HCT116 (cell line): ENCODE measurements at regions not wholly inside any gene's neighbourhood (a gene's known extent, or its start where the extent isn't known, plus 50 kb on each side); places are given as distances from the start of the nearest gene placed in this dataset.

Experiments used
- ATAC-seq: fragments of 200-7000 bp; cut with Tn5 transposase; 2 replicates; pipeline ENCODE4 v1.9.1; 2020; ENCODE audit warnings: mild to moderate bottlenecking, moderate library complexity
- BruUV-seq: library from RNA; stranded (reverse); fragments of 400-500 nt; replicated peaks from 2 replicates; lab custom pipeline; 2021; lab: Mats Ljungman, UMichigan
- CTCF ChIA-PET: fragments of 300-600 bp; sonication (Branson Sonifier 250); formaldehyde crosslinking; loops from one replicate; lab custom pipeline; 2021; ENCODE audit warnings: antibody characterized with exemption; lab: Charles Lee
- POLR2A ChIA-PET: fragments of 300-600, 350-600 bp; sonication (Branson Sonifier 250); formaldehyde crosslinking; loops from one replicate; lab custom pipeline; 2021; ENCODE audit warnings: antibody characterized with exemption; lab: Charles Lee
- RAD21 ChIA-PET, 2 experiments: fragments of 300-600 bp; sonication (Branson Sonifier 250); formaldehyde crosslinking; loops; one replicate each; lab custom pipeline; 2023; ENCODE audit warnings: low total read pairs in 2 of 2; ENCODE audit not compliant: uncharacterized antibody in 2 of 2, unreplicated experiment in 2 of 2, low non-redundant PET in 1 of 2; lab: Charles Lee
- DNase-seq: peaks from one replicate; pipeline ENCODE4 v3.0.0-alpha.2; 2010; ENCODE audit warnings: low read depth, low spot score
- H2AFZ ChIP-seq: fragments of 200-600 bp; shearing (Covaris generic), sonication (generic); 2 replicates; pipeline ENCODE4 v1.6.1; 2017; ENCODE audit warnings: low read depth, mixed run types, mixed read lengths, antibody characterized with exemption, low read length; ENCODE audit not compliant: poor library complexity, severe bottlenecking
- H3K27ac ChIP-seq: 2 replicates; pipeline ENCODE4 v1.5.1; 2012; ENCODE audit warnings: low read depth, low read length
- H3K27me3 ChIP-seq: fragments of 200-600 bp; sonication (generic); 2 replicates; pipeline ENCODE4 v1.6.1; 2016; ENCODE audit warnings: mixed run types, low read length, mixed read lengths; ENCODE audit not compliant: insufficient read depth
- H3K36me3 ChIP-seq, 2 experiments: fragments of 200-500 bp in 1 of 2; fragments of 200-600 bp in 1 of 2; sonication (Bioruptor generic) in 1 of 2; sonication (generic) in 1 of 2; 2 replicates each; pipeline versions ENCODE4 v1.5.1 to v1.6.1; 2014 to 2016; ENCODE audit warnings: low read length in 2 of 2, inconsistent platforms in 1 of 2, mixed read lengths in 1 of 2, mixed run types in 1 of 2; ENCODE audit not compliant: insufficient read depth in 2 of 2, control insufficient read depth in 1 of 2
- H3K4me1 ChIP-seq, 2 experiments: fragments of 200-600 bp in 1 of 2; sonication (generic) in 1 of 2; 2 replicates each; pipeline versions ENCODE4 v1.5.1 to v1.6.1; 2012 to 2017; ENCODE audit warnings: low read length in 2 of 2, inconsistent platforms in 1 of 2, mild to moderate bottlenecking in 1 of 2, mixed read lengths in 1 of 2, mixed run types in 1 of 2, moderate library complexity in 1 of 2; ENCODE audit not compliant: insufficient read depth in 2 of 2, control insufficient read depth in 1 of 2
- H3K4me2 ChIP-seq: fragments of 200-600 bp; sonication (generic); 2 replicates; pipeline ENCODE4 v1.6.1; 2017; ENCODE audit warnings: mixed run types, low read length, mixed read lengths
- H3K4me3 ChIP-seq, 2 experiments: fragments of 200-600 bp in 1 of 2; sonication (generic) in 1 of 2; replicated peaks in 1 of 2; 2 replicates each; pipeline ENCODE4 v1.5.1; 2011 to 2016; ENCODE audit warnings: low read length in 2 of 2, control low read depth in 1 of 2, low read depth in 1 of 2, mild to moderate bottlenecking in 1 of 2, mixed read lengths in 1 of 2, mixed run types in 1 of 2
- H3K79me2 ChIP-seq: fragments of 200-600 bp; sonication (generic); 2 replicates; pipeline ENCODE4 v1.6.1; 2017; ENCODE audit warnings: mild to moderate bottlenecking, mixed run types, low read length, moderate library complexity, mixed read lengths; ENCODE audit not compliant: insufficient read depth
- H3K9ac ChIP-seq: fragments of 200-600 bp; sonication (generic); 2 replicates; pipeline ENCODE4 v1.6.1; 2016; ENCODE audit warnings: low read length, mixed read lengths
- H3K9me2 ChIP-seq: fragments of 200-600 bp; sonication (generic), shearing (Covaris generic); 2 replicates; pipeline ENCODE4 v1.6.1; 2017; ENCODE audit warnings: mixed run types, mild to moderate bottlenecking, moderate library complexity; ENCODE audit not compliant: insufficient read depth
- H3K9me3 ChIP-seq, 2 experiments: fragments of 200-500 bp in 1 of 2; fragments of 200-600 bp in 1 of 2; sonication (Bioruptor generic) in 1 of 2; sonication (generic) in 1 of 2; 2 replicates each; pipeline ENCODE4 v1.6.1; 2014 to 2017; ENCODE audit warnings: low read length in 2 of 2, mixed read lengths in 2 of 2, inconsistent platforms in 1 of 2, low read depth in 1 of 2, mild to moderate bottlenecking in 1 of 2, mixed run types in 1 of 2, moderate library complexity in 1 of 2; ENCODE audit not compliant: control insufficient read depth in 1 of 2, insufficient read depth in 1 of 2
- H4K20me1 ChIP-seq: fragments of 200-600 bp; sonication (generic), shearing (Covaris generic); 2 replicates; pipeline ENCODE4 v1.6.1; 2017; ENCODE audit warnings: mixed run types, mild to moderate bottlenecking, moderate library complexity; ENCODE audit not compliant: insufficient read depth
- CEBPB ChIP-seq: IDR thresholded peaks from 2 replicates; pipeline ENCODE4 v1.6.1; 2012; ENCODE audit warnings: low read depth
- ELF1 ChIP-seq: IDR thresholded peaks from 2 replicates; pipeline ENCODE4 v1.6.1; 2012; ENCODE audit warnings: low read depth, borderline replicate concordance
- EZH2phosphoT487 ChIP-seq: fragments of 200-600 bp; IDR thresholded peaks from 2 replicates; pipeline ENCODE4 v1.6.1; 2018; ENCODE audit warnings: antibody characterized with exemption, borderline replicate concordance
- JUND ChIP-seq: IDR thresholded peaks from 2 replicates; pipeline ENCODE4 v1.6.1; 2012
- POLR2A ChIP-seq: IDR thresholded peaks from 2 replicates; pipeline ENCODE4 v1.7.0; 2011; ENCODE audit warnings: borderline replicate concordance; ENCODE audit not compliant: insufficient read depth, insufficient read length; ENCODE audit errors: extremely low read depth
- SIN3A ChIP-seq: IDR thresholded peaks from 2 replicates; pipeline ENCODE4 v1.6.1; 2012; ENCODE audit warnings: low read depth
- SRF ChIP-seq: IDR thresholded peaks from 2 replicates; pipeline ENCODE4 v1.6.1; 2012; ENCODE audit warnings: low read depth
- ZFX ChIP-seq: fragments of 450-650 bp; IDR thresholded peaks from 2 replicates; pipeline ENCODE4 v1.6.1; 2017
- intact Hi-C: fragments of 100-400 bp; cut with micrococcal nuclease; formaldehyde crosslinking; loops from 2 replicates; pipeline ENCODE4 v1.10.0; 2022
- TF ChIP-seq, protein P1 (sequence below): IDR thresholded peaks from 2 replicates; pipeline ENCODE4 v1.6.1; 2012
- TF ChIP-seq, protein P2 (sequence below): IDR thresholded peaks from 2 replicates; pipeline ENCODE4 v1.6.1; 2012; ENCODE audit warnings: low read depth

DNA sequence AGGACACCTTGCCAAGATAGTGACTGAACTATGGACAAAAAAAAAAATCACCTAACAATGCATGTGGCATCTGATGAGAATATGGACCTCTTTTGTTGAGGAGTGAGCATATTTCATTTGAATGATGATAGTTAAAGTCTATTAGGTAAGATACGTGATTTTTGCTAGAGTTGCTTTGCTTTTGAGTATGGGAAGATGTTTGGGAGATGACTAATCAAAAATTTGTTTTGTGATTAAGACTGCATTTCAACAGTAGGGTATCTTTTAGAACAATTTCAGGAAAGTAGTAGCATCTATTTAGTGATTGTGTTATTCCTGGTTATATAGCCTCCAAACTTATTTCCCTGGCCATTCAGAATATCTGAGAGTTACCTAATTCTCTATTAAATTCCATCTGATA lies 878.6 kb upstream of the CITED2 start:
- H3K36me3 ChIP-seq: no peaks in the 10 kb centered on the region
- no peak for DNase-seq
- H3K4me1 ChIP-seq: no peaks in the 10 kb centered on the region
- RAD21 ChIA-PET: no interaction called here
- H3K27me3 ChIP-seq: no peaks in the 10 kb centered on the region
- H3K79me2 ChIP-seq: no peaks in the 10 kb centered on the region
- H3K4me2 ChIP-seq: no peak overlapping the region
- no peak overlapping the region for H2AFZ ChIP-seq
- ATAC-seq: no peak
- CTCF ChIA-PET: no interaction called here
- BruUV-seq: no TSS peak
- no peaks in the 10 kb centered on the region for H3K9me3 ChIP-seq
- TF ChIP-seq, protein P1, sequence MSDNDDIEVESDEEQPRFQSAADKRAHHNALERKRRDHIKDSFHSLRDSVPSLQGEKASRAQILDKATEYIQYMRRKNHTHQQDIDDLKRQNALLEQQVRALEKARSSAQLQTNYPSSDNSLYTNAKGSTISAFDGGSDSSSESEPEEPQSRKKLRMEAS: no peak
- TF ChIP-seq, protein P2, sequence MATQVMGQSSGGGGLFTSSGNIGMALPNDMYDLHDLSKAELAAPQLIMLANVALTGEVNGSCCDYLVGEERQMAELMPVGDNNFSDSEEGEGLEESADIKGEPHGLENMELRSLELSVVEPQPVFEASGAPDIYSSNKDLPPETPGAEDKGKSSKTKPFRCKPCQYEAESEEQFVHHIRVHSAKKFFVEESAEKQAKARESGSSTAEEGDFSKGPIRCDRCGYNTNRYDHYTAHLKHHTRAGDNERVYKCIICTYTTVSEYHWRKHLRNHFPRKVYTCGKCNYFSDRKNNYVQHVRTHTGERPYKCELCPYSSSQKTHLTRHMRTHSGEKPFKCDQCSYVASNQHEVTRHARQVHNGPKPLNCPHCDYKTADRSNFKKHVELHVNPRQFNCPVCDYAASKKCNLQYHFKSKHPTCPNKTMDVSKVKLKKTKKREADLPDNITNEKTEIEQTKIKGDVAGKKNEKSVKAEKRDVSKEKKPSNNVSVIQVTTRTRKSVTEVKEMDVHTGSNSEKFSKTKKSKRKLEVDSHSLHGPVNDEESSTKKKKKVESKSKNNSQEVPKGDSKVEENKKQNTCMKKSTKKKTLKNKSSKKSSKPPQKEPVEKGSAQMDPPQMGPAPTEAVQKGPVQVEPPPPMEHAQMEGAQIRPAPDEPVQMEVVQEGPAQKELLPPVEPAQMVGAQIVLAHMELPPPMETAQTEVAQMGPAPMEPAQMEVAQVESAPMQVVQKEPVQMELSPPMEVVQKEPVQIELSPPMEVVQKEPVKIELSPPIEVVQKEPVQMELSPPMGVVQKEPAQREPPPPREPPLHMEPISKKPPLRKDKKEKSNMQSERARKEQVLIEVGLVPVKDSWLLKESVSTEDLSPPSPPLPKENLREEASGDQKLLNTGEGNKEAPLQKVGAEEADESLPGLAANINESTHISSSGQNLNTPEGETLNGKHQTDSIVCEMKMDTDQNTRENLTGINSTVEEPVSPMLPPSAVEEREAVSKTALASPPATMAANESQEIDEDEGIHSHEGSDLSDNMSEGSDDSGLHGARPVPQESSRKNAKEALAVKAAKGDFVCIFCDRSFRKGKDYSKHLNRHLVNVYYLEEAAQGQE: no peak
- no peak for TF ChIP-seq POLR2A
- TF ChIP-seq ZFX: no peak
- TF ChIP-seq JUND: no peak
- no peak for TF ChIP-seq ELF1
- TF ChIP-seq SRF: no peak
- no peak for TF ChIP-seq CEBPB
- no peak for TF ChIP-seq SIN3A
- TF ChIP-seq EZH2phosphoT487: no peak
- H4K20me1 ChIP-seq: no peaks in the 10 kb centered on the region
- POLR2A ChIA-PET: no interaction called here
- H3K9ac ChIP-seq: no peak overlapping the region
- H3K27ac ChIP-seq: no peak overlapping the region
- no peaks in the 10 kb centered on the region for H3K9me2 ChIP-seq
- intact Hi-C loops: no loop called here
- no peak overlapping the region for H3K4me3 ChIP-seq
